Activated CD8-positive, alpha-beta memory T cell treated with anti-CD3 and anti-CD28 coated beads, Interleukin-2, amount 50 U/mL, for 48 hours (primary cell): ENCODE measurements at regions not wholly inside any gene's neighbourhood (a gene's known extent, or its start where the extent isn't known, plus 50 kb on each side); places are given as distances from the start of the nearest gene placed in this dataset.

Source experiments
- DNase-seq: peaks from one replicate; pipeline ENCODE4 v3.0.0-alpha.2; 2020

DNA sequence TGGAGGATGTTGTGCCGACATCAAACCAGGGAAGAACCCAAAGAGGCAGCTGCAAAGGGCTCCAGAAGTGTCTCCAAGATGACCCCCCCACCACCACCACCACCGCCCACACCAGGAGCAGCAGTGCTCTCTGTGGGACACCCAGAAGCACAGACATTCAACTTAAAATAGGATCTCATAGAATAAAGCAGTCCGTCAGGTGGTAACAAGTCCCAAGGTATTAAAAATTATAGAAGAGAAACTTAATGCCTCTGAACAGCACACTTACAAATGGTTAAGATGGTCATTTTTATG, 155.5 kb upstream of the ID2 start:
- no peak for DNase-seq

DNA sequence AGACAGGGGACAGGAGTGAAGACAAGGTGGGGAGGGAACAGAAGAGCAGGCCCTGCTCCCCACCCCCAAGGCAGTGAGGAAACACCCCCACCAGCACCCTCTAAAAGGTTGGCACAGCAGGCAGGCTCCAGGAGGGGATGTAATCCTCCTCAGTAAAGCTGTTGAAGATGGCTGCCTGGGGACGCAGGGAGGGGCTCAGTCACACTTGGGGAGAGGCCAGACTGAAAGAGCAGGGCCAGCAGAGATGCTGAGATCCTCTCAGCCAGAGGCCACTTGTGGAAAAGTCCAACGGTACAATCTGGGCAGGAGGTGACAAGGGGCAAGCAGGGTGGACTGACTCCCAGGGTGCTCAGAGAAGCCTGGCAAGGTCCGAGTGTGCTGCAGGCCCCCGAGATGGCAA, 154.8 kb upstream of the ID2 start:
- DNase-seq, result no peak

DNA sequence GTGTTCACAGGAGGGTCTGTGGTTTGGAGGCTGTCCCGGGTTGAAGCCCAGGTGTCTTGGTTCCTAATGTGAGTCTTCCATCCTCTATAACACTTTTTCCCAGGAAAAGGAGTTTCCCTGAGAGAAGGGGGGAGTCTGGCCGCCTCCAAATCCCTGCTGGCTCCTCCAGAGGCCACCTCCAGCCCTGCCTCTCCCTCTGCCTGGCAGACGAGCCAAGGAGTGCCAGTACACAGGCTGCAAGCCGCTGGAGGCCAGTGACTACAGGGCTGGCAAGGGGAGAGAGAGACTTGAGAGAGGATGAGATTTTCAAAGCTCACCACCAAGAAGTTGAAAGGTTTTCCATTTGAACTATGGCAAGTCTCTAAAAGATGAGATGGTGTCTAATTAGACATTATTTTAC, 154.2 kb upstream of the ID2 start:
- no peak for DNase-seq

DNA sequence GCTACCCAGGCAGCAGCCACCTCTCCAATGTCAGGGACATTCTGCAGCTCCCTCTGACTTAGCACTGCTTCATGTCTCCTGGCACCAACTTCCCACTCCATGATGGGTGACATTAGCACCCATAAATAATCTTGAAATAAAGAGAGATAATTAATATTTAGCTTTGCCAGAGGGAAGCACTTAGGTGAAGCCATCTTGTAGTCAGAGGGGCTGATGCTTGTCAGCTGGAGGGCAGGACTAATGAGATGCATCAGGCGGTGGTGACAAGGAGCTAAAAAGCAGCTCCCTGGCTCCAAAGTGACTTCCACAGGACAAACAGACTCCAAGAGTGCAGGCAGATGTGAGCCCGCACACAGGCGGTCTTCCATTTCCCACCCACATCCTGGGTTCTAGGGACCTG, 153.0 kb upstream of the ID2 start:
- no peak for DNase-seq

DNA sequence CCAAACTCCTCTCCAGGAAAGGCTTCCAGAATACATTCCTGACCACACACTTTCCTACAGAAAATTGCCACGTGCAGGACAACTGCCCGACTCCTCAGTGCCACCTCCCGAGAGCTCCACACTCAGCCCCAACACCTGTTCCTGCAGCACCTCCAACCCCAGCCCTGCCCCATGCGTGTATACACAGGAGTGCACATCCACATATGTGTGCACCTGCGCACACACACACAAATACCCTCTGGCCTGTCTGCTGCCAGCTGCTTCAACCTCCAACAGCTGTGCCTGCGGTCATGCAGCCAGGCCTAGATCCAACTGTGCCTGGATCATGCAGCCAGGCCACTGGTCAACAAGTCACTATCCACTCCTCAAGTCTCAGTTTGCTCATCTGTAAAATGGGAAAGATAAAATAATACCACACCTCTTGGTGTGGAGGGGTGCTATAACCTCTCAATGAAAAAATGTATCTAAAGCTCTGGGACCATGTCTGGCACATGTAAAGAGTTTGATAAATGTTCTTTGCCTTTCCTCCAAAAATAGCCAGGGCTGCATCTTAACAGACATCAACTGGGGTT, 152.1 kb upstream of the ID2 start:
- DNase-seq, result no peak

DNA sequence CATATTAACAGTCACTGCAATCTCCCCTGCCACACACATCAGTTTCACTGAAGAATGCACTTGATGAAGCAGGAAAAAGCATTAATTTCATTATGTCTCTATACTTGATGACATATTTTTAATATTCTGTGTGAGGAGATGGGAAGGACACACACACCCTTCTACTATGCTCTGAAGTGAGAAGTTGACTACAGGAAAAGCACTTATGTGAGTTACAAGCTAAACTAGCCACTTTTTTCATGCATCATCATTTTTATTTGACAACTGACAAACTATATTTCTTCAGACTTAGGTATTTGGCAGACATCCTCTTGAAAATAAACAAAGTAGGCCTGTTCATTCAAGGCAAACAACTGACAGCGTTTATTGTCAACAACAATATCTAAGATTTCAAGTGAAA, 150.4 kb upstream of the ID2 start:
- DNase-seq, result no peak

DNA sequence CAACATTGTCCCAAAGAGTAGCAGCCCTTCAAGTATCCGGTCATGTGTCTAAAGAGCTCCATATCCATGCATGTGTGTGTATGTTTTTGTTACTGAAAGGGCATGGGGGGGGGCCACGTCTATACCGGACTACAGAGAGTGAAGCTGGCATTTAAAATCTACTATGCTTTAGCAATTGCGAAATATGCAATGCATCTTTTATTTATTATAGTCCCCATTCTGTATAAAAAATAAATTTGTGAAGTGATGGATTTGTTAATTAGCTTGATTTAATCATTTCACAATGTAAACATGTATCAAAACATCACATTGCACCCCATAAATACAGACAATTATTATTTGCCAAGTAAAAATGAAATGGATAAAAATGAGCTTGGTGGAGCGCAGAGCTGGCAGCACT, 149.4 kb upstream of the ID2 start:
- no peak for DNase-seq

DNA sequence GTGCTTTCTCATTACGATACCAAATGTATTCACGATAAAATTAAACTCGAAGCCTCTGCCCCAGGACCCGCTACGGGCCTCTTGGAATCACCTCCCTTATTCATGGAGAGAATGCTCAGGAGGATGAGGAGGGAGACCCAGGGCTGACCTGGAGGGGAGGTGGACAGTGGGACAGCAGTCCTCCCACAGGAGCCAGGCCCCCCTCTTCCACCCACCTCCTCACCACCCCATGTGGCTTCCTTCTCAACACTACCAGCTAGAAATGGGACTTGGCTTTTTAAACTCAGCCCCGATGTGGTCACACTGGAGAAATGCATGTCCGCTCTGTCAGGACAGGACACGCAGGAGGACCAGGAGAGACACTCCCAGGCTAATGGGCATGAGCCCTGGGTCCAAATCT, 147.9 kb upstream of the ID2 start:
- no peak for DNase-seq

DNA sequence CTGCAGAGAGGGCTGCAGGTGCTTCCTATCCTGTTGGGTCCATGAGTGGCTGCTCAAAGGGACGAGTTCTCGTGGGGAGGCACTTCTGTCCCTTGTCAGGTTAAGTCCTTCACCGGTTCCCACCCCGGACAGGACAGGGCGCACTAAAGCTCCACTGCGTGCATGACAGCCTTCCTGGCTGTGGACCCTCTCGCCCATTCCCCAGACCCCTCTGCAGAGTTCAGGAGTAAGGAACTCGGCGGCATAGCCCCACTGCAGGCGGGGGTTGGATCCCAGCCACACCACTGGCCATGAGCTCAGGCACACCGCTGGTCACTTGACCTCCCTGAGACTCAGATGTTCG, 147.5 kb upstream of the ID2 start:
- no peak for DNase-seq

DNA sequence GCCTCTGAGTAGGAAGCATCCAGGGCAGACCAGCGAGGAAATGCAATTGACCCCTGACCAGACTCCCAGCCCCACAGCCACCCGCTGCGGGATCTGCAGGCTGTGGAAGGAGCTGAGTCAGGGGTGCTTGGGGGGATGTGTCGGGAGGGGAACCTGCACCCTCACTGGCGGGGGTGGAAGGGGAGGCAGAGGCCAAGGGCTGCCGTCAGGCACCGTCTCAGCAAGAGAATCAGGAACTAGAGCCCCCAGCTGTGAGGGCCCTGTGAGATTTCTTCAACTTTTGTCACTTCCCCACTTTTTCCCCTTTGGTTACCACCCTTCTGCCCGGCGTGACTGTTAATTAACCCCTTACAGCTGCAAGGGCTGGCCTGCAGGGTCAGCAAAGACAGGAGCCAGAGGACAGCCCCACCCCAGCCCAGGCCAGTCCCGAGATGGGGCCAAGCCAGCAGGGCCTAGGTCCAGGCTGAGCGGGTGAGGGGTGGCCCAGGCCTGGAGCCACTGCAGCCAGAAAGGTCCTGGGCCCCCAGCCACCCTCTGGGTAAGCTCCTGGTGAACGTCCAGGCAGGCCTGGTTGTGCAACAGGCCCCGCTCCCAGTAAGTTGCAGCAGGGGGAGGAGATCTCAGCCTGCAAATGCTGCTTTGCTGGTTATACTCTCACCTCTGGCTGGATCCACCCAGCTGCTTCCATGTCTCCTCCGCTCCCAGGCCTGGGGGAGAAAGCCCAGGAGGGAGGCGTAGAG, 147.0 kb upstream of the ID2 start:
- no peak for DNase-seq

DNA sequence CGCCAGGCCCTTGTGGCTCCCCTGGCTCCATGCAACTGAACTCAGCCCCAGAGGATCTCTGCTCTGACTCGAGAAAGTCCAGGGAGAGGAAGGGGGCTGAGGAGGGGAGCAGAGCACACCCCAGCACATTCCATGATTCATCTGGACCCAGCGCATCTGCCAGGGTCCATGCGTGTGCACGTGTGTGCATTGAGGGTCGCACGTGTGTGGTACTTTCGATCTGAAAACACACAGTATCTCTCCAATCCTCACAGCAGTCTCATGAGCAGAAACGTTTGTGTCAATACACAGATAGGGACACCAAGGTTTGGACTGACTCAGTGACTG, 146.4 kb upstream of the ID2 start:
- DNase-seq, result no peak

DNA sequence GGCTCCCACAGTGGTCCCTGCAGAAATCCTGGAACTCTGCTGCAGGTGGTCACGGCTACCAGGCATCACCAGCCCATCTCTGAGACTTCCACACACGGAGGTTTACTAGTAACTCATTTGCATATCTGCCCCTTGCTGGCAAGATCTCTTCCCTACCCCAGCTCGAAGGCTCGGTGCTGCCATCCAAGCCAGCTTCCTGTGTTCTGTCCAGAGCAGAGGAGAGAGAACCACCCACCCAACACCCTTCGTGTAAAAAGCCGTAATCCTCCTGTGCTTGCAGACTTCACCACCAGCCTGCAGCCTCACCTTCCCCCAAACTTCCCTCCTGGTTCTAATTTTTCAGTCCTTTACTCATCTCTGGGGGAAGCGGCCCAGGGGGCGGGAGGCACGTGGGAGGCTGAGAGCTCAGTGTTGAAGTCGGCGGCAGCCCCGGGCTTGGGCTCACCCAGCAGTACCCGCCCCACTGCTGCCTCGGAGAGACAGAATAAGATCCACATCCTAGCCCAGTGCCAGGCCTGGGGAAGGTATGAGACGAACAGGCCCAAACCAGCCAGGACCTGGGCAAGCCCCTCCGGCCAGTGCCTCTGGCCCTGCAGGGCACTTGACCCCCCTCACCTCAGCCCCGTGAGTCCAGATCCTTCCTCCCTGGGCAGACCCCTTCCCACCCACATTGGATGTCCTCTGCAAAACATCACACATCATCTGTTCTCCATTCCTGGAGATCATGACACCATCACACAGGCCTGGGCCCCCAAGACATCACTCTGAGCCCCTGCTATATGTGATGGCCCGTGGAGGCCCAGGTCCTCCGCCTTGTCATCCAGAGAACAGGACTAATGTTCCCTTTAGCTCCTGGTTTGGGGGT, 145.8 kb upstream of the ID2 start:
- DNase-seq, result peak; percentile 53

DNA sequence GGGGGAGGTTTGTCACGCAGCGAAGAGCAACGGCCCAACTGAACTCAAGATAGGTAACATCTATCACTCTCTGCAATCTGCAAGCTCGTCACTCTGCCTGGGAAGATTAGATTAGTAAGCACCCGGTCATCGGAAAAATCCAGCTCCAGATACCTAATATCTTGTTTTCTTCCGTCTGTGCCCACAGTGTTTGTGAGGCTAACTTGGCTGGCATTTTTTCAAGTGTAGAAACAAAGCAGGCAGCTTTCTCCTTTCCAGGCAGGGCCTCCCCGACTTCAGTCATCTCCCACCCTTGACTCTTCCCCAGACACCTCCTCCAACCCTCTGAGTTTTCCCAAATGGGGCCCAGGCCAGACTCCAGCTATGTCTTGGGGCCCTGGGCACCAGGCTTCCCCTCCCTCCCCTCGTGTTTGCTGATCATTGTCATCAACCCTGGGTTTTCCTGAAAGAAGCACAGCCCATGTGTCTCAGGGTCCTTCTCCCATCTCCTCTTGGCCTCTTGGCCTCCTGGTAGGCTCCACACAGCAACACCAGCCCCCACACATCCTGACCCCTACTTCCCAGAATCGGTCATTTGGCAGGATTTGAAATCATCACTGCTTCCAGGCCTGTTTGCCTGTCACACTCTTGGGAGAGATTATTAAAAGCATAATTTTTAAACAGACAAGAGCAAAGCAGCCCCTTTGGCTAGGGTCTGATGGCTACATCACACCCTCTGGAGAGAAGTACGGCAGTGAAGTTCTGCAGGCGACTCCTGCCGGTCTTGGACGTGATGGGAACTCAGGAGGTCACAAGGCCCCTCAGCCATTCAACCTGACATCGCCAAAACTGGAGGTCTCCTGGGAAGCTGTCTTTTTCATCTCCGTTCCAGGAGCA, 144.9 kb upstream of the ID2 start:
- peak; percentile 47 for DNase-seq

DNA sequence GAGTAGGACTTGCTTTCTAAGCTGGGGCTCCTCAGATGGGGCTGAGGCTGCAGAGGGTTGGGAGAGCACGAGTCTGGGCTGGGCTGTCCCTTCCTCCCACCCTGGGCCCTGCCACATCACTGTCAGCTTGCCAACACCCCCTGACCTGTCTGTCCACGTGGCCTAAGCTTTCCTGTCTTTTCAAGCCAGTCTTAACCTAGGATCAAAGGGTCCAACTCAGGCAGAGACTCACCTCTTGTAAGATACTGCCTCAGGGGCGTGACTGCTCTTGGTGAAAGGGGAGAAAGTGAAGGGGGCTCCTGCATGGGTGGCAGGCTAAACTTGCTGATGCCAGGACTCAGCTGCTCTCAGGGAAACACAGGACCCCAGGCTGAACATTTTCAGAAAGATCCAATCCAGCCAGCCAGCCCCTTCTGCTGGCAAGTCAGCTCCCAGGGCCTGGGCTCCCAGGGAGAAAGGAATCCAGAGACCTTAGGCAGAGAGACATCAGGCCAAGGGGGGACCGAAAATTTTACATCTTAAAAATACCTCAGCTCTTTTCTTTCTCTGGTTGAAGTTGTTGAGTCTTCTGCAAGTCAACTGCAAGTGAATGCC, 144.2 kb upstream of the ID2 start:
- peak; percentile 49 for DNase-seq

DNA sequence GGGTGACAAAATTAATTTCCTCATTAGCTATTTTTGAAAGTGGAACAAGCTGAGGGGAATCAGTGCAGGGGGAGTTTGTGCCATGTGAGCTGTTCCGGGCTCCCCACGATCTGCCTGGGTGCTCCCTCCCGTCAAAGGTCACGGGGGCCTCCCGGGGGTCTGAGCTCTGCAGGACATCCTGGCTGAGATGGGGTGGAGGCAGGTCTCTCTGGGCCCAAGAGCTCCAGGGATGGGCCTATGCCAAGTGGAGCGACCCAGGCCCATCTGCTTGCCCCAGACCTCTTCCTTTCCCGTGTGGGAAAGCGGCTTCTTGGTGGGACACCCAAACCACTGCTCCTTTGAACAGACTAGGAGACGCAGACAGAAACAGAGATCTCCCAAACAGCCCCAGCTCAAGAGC, 143.3 kb upstream of the ID2 start:
- DNase-seq, result peak; percentile 44

DNA sequence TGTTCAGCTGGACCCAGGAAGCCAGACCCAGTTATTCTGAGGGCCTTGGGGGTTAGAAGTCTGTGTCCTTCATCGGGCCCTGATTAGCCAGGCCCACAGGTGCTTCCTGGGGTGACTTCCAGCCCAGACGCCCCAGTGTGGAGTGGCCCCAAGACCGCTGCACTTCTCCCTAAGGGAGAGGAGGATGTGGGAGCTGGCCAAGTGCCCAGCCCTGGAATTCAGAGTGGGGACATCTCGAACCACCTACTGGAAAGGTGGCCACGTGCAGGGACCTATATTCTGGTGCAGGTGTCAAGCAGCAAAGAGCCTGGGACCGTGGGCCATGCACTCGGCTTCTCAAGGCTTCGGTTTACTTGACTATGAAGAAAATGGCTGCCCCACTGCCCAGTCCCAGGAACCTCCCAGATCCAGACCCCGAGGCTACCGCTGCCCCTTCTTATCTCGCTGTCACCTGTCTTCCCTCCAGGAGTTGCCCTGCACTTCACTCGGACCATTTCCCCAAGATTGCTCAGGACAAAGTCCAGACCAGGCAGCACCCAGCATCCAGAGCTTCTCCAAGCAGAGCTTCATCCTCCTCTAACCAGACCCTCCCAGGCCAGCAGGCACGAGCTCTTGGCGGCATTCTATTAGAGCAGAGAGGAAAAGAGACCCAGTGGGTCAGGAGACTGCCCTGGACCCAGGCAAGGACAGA, 142.8 kb upstream of the ID2 start:
- DNase-seq, result peak; percentile 48

DNA sequence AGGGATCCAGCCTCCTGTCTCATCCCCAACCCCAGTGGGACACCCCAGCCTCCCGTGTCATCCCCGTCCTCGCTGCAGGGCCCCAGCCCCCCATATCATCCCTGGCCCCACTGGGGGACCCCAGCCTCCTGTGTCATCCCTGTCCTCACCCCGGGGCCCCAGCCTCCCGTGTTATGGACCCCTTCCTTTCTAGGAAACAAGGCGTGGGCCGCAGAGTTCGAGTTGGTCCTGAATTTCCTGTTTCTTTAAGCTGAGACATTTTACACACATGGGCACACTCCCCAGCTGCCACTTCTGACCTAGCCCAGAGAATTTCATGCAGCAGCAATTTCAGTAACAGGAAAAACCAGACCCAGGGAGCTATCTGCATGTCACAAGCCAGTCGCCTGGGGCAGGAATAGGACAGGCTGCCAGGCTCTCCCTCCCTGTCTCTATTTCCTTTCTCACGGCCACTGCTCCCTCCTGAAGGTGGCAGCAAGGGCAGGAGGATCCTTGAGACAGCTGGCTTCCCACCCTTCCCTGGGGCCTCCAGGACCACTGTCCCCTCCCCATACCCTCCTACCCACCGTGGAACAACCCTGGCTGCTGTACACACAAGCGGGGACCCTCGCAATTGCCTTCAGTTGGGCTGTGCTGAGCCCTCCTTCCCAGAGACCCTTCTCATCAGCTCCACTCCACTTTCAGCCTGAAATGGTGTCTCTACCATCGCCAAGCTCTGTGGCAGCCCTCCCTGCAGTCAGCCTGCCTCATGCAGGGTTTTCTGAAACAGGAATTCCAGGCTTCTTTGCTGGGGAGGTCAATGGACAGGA, 141.9 kb upstream of the ID2 start:
- DNase-seq, result peak; percentile 51

DNA sequence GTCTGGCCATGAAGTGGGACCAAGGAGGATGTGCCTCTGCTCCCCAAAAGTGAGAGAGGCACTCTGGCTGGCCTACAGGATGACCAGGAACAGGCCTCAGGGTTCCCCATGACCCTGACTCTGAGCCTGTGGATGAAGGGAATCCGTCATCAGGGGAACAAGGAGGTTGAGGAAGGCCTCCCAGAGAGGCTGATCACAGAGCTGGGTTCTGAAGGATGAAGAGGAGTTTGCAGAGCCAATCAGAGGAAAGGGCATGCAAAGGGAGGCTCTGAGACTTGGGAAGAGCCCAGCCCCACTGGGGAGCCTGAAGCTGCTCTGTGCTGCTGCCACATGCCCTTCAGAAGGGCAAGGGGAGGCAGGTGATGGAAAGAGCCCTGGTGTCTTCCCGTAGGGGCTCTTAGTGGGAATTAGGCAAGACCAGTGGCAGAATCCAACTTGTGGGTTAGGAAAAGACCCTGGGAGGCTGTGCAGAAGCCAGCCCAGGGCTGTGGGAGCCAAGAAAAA, 141.3 kb upstream of the ID2 start:
- peak; percentile 50 for DNase-seq

DNA sequence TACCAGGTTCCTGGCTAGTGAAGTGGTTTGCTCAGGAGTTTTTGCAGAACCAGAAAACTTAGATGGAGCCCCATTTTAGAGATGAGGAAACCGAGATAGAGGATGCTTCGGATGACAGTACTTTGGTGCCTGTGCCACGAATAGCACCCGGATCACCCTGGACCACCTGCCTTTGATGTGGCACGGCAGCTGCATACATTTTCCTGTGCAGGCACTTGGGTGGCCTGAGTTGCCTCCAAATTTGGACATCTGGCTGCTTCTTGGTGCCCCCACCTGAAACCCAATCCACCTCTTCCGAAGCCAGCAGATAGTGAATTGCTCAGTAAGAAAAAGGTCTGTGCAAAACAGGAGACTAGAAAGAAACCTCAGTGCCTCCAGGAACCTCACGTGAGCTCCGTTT, 140.6 kb upstream of the ID2 start:
- DNase-seq, result peak; percentile 53

DNA sequence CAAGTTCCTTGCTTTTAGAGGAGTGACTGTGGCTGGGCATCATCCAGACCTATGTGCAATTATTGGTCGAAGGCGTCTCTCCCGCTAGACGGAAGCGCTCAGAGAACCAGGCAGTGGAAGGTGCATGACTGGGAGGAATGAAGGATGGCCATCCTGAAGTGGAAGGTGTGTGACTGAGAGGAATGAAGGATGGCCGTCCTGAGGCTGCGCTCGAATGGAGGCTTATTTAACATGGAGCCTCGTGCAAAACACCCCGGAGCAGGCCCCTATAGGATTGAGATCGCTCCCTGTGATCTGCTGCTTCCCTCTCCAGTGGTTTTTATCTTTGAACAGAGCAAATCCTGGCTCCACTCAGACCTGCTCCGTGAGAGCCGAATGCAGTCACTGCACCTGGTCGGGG, 140.2 kb upstream of the ID2 start:
- peak; percentile 49 for DNase-seq

DNA sequence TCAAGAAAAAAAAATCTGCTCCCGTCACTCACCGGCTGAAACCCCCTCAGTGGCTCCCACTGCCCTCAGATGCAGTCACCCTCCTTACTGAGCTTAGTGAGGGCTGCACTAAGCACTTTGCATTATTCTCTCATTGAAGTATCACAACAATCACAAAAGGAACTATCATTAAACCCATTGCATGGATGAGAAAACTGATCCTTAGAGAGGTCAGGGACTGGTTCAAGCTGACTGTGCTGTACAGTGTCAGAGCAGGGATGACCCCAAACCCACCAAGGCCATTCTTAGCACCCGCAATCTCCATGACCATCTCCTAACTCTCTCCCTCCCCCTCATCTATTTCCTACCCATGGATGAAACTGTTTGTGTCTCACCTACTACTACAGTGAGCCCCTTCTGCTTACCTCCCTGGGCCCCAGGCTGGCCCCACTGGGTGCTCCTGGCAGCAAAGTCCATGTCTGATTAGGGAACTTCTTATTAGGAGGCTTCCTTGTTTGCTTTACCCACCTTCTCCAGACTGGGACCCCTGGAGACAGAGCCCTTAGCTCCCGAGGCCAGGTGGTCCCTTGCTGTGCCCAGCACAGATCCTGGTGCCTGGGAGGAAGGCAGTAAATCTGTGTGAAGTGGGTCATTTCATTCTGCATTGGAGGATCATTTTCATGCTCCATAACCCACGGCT, 139.3 kb upstream of the ID2 start:
- DNase-seq, result peak; percentile 56
